Gastroesophageal sphincter (tissue), 4 donors: ENCODE measurements at regions not wholly inside any gene's neighbourhood (a gene's known extent, or its start where the extent isn't known, plus 50 kb on each side); places are given as distances from the start of the nearest gene placed in this dataset.

Experiments used
- ATAC-seq: fragments of 150-250 bp; one replicate; pipeline ENCODE4 v1.9.1; 2016; ENCODE audit warnings: mild to moderate bottlenecking, moderate library complexity
- H3K27ac ChIP-seq, 4 donors: fragments of 200-600 bp; sonication (generic) in 3 of 4; 1 replicate in 3 of 4; 2 replicates in 1 of 4; pipeline ENCODE4 v1.5.1; 2016 to 2019
- H3K27me3 ChIP-seq: fragments of 200-600 bp; sonication (generic); one replicate; pipeline ENCODE4 v1.5.1; 2019
- H3K36me3 ChIP-seq, 2 donors: fragments of 200-600 bp; sonication (generic); one replicate each; pipeline ENCODE4 v1.5.1; 2019; ENCODE audit warnings: control low read depth in 1 of 2
- H3K4me1 ChIP-seq, 3 donors: fragments of 200-600 bp; sonication (generic); 1 replicate in 2 of 3; 2 replicates in 1 of 3; pipeline ENCODE4 v1.5.1; 2016 to 2019; ENCODE audit warnings: control low read depth in 2 of 3
- H3K4me3 ChIP-seq, 2 donors: fragments of 200-600 bp; sonication (generic); one replicate each; pipeline ENCODE4 v1.5.1; 2019; ENCODE audit warnings: mild to moderate bottlenecking in 1 of 2, moderate library complexity in 1 of 2
- H3K9me3 ChIP-seq, 3 donors: fragments of 200-600 bp; sonication (generic); one replicate each; pipeline ENCODE4 v1.5.1; 2017 to 2019; ENCODE audit warnings: control low read depth in 2 of 3
- EP300 ChIP-seq: sonication (generic); formaldehyde crosslinking; IDR thresholded peaks from one replicate; pipeline ENCODE4 v1.6.1; 2017; ENCODE audit warnings: antibody characterized with exemption, mild to moderate bottlenecking
- POLR2A ChIP-seq, 2 donors: fragments of 450-650 bp; IDR thresholded peaks; one replicate each; pipeline ENCODE4 v1.6.1; 2017; ENCODE audit warnings: antibody characterized with exemption in 2 of 2, mild to moderate bottlenecking in 2 of 2, moderate library complexity in 1 of 2
- POLR2AphosphoS5 ChIP-seq: sonication (generic); formaldehyde crosslinking; IDR thresholded peaks from one replicate; pipeline ENCODE4 v1.6.1; 2017; ENCODE audit warnings: antibody characterized with exemption
- WGBS, 2 donors: methylation state at CpG; one replicate each; pipeline ENCODE4 v1.1.5; 2018; ENCODE audit warnings: low coverage in 1 of 2; 5-methylcytosine and 5-hydroxymethylcytosine counted together
- TF ChIP-seq, protein P1 (sequence below), 4 experiments: fragments of 200-600 bp in 2 of 4; fragments of 450-650 bp in 2 of 4; sonication (generic) in 1 of 4; IDR thresholded peaks; one replicate each; pipeline ENCODE4 v1.5.1; 2017 to 2019; ENCODE audit warnings: antibody characterized with exemption in 4 of 4, mild to moderate bottlenecking in 2 of 4, moderate library complexity in 2 of 4

GRCh38 chr1:173300061-173301044 lies 93.2 kb upstream of the TNFSF4 start:
- Histone ChIP-seq H3K27ac (no peak overlapping the region), H3K27me3 (no peaks in the 10 kb centered on the region), H3K4me3 (no peak overlapping the region), H3K9me3 (no peaks in the 10 kb centered on the region), H3K4me1 (peaks cover 0 to 10% (median 0%) of the 10 kb centered on the region in 3 donors), H3K36me3 (no peaks in the 10 kb centered on the region)
- ATAC-seq, result no peak
- TF ChIP-seq, protein P1, sequence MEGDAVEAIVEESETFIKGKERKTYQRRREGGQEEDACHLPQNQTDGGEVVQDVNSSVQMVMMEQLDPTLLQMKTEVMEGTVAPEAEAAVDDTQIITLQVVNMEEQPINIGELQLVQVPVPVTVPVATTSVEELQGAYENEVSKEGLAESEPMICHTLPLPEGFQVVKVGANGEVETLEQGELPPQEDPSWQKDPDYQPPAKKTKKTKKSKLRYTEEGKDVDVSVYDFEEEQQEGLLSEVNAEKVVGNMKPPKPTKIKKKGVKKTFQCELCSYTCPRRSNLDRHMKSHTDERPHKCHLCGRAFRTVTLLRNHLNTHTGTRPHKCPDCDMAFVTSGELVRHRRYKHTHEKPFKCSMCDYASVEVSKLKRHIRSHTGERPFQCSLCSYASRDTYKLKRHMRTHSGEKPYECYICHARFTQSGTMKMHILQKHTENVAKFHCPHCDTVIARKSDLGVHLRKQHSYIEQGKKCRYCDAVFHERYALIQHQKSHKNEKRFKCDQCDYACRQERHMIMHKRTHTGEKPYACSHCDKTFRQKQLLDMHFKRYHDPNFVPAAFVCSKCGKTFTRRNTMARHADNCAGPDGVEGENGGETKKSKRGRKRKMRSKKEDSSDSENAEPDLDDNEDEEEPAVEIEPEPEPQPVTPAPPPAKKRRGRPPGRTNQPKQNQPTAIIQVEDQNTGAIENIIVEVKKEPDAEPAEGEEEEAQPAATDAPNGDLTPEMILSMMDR (IDR thresholded peaks at IDR 0.05), result no peak
- TF ChIP-seq POLR2A (IDR thresholded peaks at IDR 0.05), result no peak
- no peak for TF ChIP-seq POLR2AphosphoS5
- 46 to 71% methylated on average over 5 of the region's 5 CpGs for WGBS, 2 donors

DNA sequence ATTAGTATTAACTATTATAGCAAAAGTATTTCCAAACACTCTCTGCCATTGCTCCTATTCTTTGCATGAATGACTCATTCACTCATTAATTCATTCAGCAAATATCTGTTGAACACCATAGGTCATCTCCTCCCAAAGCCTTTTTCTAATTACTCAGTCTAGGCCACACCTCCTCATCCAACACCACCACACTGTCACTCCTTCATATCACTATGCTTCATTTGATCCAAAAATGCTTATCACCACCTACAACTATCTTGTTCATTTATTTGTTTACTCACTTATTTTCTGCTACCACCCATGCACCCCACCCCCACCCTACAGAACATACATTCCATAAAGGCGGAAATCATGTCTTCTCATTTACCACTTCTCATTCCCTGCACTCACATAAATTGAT lies 94.4 kb upstream of the TNFSF4 start:
- no peaks in the 10 kb centered on the region for H3K27me3 ChIP-seq
- WGBS, 2 donors, result 86% methylated on average over 1 of the region's 1 CpG; no CpG with 5 or more reads in 1 of the 2 donors
- peaks cover 0 to 7% (median 0%) of the 10 kb centered on the region in 3 donors for H3K4me1 ChIP-seq
- H3K4me3 ChIP-seq, result no peak overlapping the region
- no peak for TF ChIP-seq POLR2A (IDR thresholded peaks at IDR 0.05)
- TF ChIP-seq POLR2AphosphoS5, result no peak
- TF ChIP-seq EP300, result no peak
- no peak for ATAC-seq
- no peaks in the 10 kb centered on the region for H3K36me3 ChIP-seq
- H3K27ac ChIP-seq, result no peak overlapping the region
- no peaks in the 10 kb centered on the region for H3K9me3 ChIP-seq

- WGBS, 2 donors, result 60 to 83% methylated on average over 1 of the region's 1 CpG
- no peak overlapping the region for H3K27ac ChIP-seq
- TF ChIP-seq, protein P1 (IDR thresholded peaks at IDR 0.05), result no peak
- TF ChIP-seq POLR2AphosphoS5, result no peak
- ATAC-seq, result no peak
- no peaks in the 10 kb centered on the region for H3K36me3 ChIP-seq
- no peak overlapping the region for H3K4me3 ChIP-seq
- H3K4me1 ChIP-seq, result no peaks in the 10 kb centered on the region
- H3K27me3 ChIP-seq, result no peaks in the 10 kb centered on the region
- no peaks in the 10 kb centered on the region for H3K9me3 ChIP-seq
Observed at GRCh38 chr1:173302366-173302765, 95.2 kb upstream of the TNFSF4 start.

- Histone ChIP-seq H3K4me1 (no peaks in the 10 kb centered on the region), H3K4me3 (no peak overlapping the region), H3K9me3 (no peaks in the 10 kb centered on the region), H3K27me3 (no peaks in the 10 kb centered on the region), H3K36me3 (no peaks in the 10 kb centered on the region), H3K27ac (no peak overlapping the region)
- no peak for TF ChIP-seq POLR2A (IDR thresholded peaks at IDR 0.05)
- TF ChIP-seq, protein P1 (IDR thresholded peaks at IDR 0.05), result no peak
- no peak for TF ChIP-seq EP300
- no peak for TF ChIP-seq POLR2AphosphoS5
- 70 to 83% methylated on average over 7 to 8 of the region's 8 CpGs for WGBS, 2 donors
- no peak for ATAC-seq
Observed at GRCh38 chr1:173302890-173303829, 96.0 kb upstream of the TNFSF4 start.

GRCh38 chr1:173303984-173304383 lies 96.9 kb upstream of the TNFSF4 start:
- no peak overlapping the region for H3K4me3 ChIP-seq
- no peaks in the 10 kb centered on the region for H3K4me1 ChIP-seq
- no peak overlapping the region for H3K27ac ChIP-seq
- 77 to 100% methylated on average over 1 of the region's 1 CpG for WGBS, 2 donors
- ATAC-seq, result no peak
- TF ChIP-seq, protein P1 (IDR thresholded peaks at IDR 0.05), result no peak
- no peaks in the 10 kb centered on the region for H3K36me3 ChIP-seq
- H3K9me3 ChIP-seq, result no peaks in the 10 kb centered on the region
- no peaks in the 10 kb centered on the region for H3K27me3 ChIP-seq
